CD4-positive, alpha-beta T cell (primary cell): ENCODE measurements at regions not wholly inside any gene's neighbourhood (a gene's known extent, or its start where the extent isn't known, plus 50 kb on each side); places are given as distances from the start of the nearest gene placed in this dataset.

Experiments used
- ATAC-seq: fragments of 200-7000 bp; cut with Tn5 transposase; one replicate; pipeline ENCODE4 v1.10.0; 2022; ENCODE audit warnings: mild to moderate bottlenecking; ENCODE audit not compliant: poor library complexity
- CTCF ChIA-PET: fragments of 350-600 bp; sonication (Branson Sonifier 250); formaldehyde crosslinking; loops from one replicate; lab custom pipeline; 2021; ENCODE audit warnings: antibody characterized with exemption, inconsistent platforms; lab: Charles Lee
- POLR2A ChIA-PET: fragments of 350-600 bp; sonication (Branson Sonifier 250); formaldehyde crosslinking; loops from one replicate; lab custom pipeline; 2021; ENCODE audit warnings: antibody characterized with exemption, inconsistent platforms; lab: Charles Lee
- DNase-seq, 14 experiments: peaks; one replicate each; pipeline ENCODE4 v3.0.0-alpha.2; 2013 to 2020; ENCODE audit warnings: mixed read lengths in 2 of 14
- H3K27ac ChIP-seq, 2 donors: one replicate each; pipeline versions ENCODE4 v1.5.1 to v1.7.0; 2013; ENCODE audit warnings: low read length in 2 of 2, low read depth in 1 of 2, mild to moderate bottlenecking in 1 of 2
- H3K27me3 ChIP-seq, 2 experiments: 1 replicate in 1 of 2; 2 replicates in 1 of 2; pipeline versions ENCODE4 v1.6.1 to v1.7.0; 2013; ENCODE audit warnings: low read length in 2 of 2, control low read depth in 1 of 2, mild to moderate bottlenecking in 1 of 2, moderate library complexity in 1 of 2; ENCODE audit not compliant: insufficient read depth in 2 of 2, control insufficient read depth in 1 of 2
- H3K36me3 ChIP-seq: one replicate; pipeline ENCODE4 v1.6.1; 2013; ENCODE audit warnings: low read length, control low read depth; ENCODE audit not compliant: insufficient read depth
- H3K4me1 ChIP-seq: one replicate; pipeline ENCODE4 v1.6.1; 2013; ENCODE audit warnings: low read length, control low read depth; ENCODE audit not compliant: insufficient read depth
- H3K4me3 ChIP-seq: one replicate; pipeline ENCODE4 v1.5.1; 2013; ENCODE audit warnings: mild to moderate bottlenecking, low read length, moderate library complexity
- H3K9me3 ChIP-seq, 2 experiments: 1 replicate in 1 of 2; 2 replicates in 1 of 2; pipeline versions ENCODE4 v1.6.1 to v1.7.0; 2013; ENCODE audit warnings: low read length in 2 of 2, mild to moderate bottlenecking in 2 of 2, control low read depth in 1 of 2, moderate library complexity in 1 of 2; ENCODE audit not compliant: control insufficient read depth in 1 of 2, insufficient read depth in 1 of 2
- H3K27ac Mint-ChIP-seq: one replicate; pipeline ENCODE4 v1.8.0; 2020; ENCODE audit warnings: mixed read lengths
- H3K27me3 Mint-ChIP-seq: one replicate; pipeline ENCODE4 v1.8.0; 2021; ENCODE audit warnings: mixed read lengths
- H3K36me3 Mint-ChIP-seq: one replicate; pipeline ENCODE4 v1.8.0; 2021; ENCODE audit warnings: low read depth, mixed read lengths
- H3K4me1 Mint-ChIP-seq: one replicate; pipeline ENCODE4 v1.8.0; 2021; ENCODE audit warnings: low read depth, mixed read lengths
- H3K4me3 Mint-ChIP-seq: one replicate; pipeline ENCODE4 v1.8.0; 2020; ENCODE audit warnings: mild to moderate bottlenecking, mixed read lengths
- H3K9me3 Mint-ChIP-seq: one replicate; pipeline ENCODE4 v1.8.0; 2020; ENCODE audit warnings: mixed read lengths
- intact Hi-C, 2 experiments: fragments of 100-400 bp; cut with DNase I in 1 of 2; cut with micrococcal nuclease in 1 of 2; formaldehyde crosslinking; loops; one replicate each; pipeline versions ENCODE4 v1.15.1 to v1.9.0; 2023 to 2025; cut with DNase I, micrococcal nuclease
- TF ChIP-seq, protein P1 (sequence below): fragments of 200-600 bp; IDR thresholded peaks from one replicate; pipeline ENCODE4 v1.8.0; 2022; ENCODE audit warnings: antibody characterized with exemption, mild to moderate bottlenecking

DNA sequence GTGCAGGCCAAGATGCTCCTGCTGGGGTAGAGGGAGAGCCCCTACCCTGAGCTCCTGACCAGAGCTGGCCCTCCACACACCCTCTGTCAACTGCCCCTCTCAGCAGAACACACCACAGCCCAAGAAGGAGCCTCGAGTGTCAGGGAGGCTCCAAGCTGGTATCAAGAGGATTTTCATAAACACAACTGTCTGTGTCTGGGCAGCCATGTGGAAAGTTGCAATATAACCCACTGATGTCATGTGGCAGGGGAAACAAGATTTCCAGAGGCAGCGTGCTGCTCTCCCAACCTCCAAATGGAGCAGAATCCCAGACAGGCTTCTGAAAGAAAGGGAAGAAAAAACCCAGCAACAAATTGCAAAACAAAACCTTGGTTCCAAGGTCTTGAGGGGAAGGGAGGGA lies 569.9 kb downstream of the BUD13 start:
- Mint-ChIP-seq H3K27me3 (peaks cover 23% of the 10 kb centered on the region), H3K9me3 (no peaks in the 10 kb centered on the region), H3K27ac (no peak overlapping the region), H3K4me1 (no peaks in the 10 kb centered on the region), H3K36me3 (no peaks in the 10 kb centered on the region), H3K4me3 (no peak overlapping the region)
- Histone ChIP-seq H3K27me3 (no peaks in the 10 kb centered on the region), H3K36me3 (no peaks in the 10 kb centered on the region), H3K4me3 (no peak overlapping the region), H3K27ac (no peak overlapping the region), H3K9me3 (peaks cover 0 to 11% of the 10 kb centered on the region in 2 experiments), H3K4me1 (no peaks in the 10 kb centered on the region)
- ATAC-seq (no peak), DNase-seq (no peak)
- intact Hi-C loops: no loop called here
- ChIA-PET CTCF (no interaction called here), POLR2A (no interaction called here)
- TF ChIP-seq, protein P1, sequence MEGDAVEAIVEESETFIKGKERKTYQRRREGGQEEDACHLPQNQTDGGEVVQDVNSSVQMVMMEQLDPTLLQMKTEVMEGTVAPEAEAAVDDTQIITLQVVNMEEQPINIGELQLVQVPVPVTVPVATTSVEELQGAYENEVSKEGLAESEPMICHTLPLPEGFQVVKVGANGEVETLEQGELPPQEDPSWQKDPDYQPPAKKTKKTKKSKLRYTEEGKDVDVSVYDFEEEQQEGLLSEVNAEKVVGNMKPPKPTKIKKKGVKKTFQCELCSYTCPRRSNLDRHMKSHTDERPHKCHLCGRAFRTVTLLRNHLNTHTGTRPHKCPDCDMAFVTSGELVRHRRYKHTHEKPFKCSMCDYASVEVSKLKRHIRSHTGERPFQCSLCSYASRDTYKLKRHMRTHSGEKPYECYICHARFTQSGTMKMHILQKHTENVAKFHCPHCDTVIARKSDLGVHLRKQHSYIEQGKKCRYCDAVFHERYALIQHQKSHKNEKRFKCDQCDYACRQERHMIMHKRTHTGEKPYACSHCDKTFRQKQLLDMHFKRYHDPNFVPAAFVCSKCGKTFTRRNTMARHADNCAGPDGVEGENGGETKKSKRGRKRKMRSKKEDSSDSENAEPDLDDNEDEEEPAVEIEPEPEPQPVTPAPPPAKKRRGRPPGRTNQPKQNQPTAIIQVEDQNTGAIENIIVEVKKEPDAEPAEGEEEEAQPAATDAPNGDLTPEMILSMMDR: no peak

DNA sequence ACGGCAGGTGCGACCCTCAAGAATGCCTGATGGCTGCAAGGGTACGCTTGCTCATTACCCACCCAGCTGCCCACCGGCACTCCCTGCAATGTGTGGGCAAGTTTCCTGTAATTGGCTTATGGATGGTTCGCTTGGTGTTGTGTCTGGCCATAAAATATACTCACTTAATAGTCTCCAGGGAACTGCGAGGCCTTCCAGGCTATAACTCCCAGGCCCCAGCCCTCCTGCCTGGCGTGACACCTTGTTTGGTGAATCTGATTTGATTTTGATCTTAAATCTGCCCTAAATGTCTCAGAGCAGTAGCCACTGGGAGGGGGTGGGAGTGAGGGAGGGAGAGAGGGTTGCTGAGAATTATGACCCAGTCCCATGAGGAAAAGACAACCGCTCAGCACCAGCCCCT lies 572.2 kb downstream of the BUD13 start:
- Mint-ChIP-seq H3K27ac (no peak overlapping the region), H3K4me1 (no peaks in the 10 kb centered on the region), H3K9me3 (no peaks in the 10 kb centered on the region), H3K36me3 (no peaks in the 10 kb centered on the region), H3K27me3 (peaks cover 22% of the 10 kb centered on the region), H3K4me3 (no peak overlapping the region)
- CTCF ChIA-PET: no interaction called here
- Histone ChIP-seq H3K9me3 (peaks cover 0 to 6% of the 10 kb centered on the region in 2 experiments), H3K4me3 (no peak overlapping the region), H3K27me3 (peaks cover 0 to 2% of the 10 kb centered on the region in 2 experiments), H3K36me3 (no peaks in the 10 kb centered on the region), H3K27ac (no peak overlapping the region), H3K4me1 (no peaks in the 10 kb centered on the region)
- TF ChIP-seq, protein P1: no peak
- POLR2A ChIA-PET: no interaction called here
- intact Hi-C loops: no loop called here
- DNase-seq: no peak
- no peak for ATAC-seq

DNA sequence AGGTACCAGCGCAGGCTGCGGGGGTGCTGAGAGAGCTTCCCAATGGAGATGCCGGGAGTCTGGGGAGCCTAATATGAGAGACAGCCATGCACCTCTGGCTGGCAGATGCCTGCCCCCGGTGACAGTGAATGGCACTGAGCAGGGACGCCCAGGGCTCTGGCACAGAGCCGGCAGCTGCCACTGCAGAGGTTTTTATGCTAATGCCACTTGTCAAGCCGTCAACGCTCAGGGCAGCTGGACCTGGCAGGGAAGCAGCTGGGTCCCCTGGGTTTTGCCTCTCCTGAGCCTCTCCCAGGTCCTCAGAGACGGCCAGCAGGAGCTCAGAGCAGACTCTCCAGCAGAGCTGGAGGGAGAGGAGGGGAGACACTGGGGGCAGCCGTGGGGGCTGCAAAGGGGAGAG lies 573.6 kb downstream of the BUD13 start:
- intact Hi-C loops: no loop called here
- no peak overlapping the region for H3K4me3 Mint-ChIP-seq
- no peaks in the 10 kb centered on the region for H3K4me1 Mint-ChIP-seq
- ChIA-PET POLR2A (no interaction called here), CTCF (no interaction called here)
- peaks cover 29% of the 10 kb centered on the region for H3K27me3 Mint-ChIP-seq
- Histone ChIP-seq H3K4me3 (no peak overlapping the region), H3K4me1 (no peaks in the 10 kb centered on the region), H3K27me3 (peaks cover 3 to 7% of the 10 kb centered on the region in 2 experiments), H3K27ac (no peak overlapping the region), H3K9me3 (peaks cover 0 to 6% of the 10 kb centered on the region in 2 experiments), H3K36me3 (no peaks in the 10 kb centered on the region)
- H3K27ac Mint-ChIP-seq: no peak overlapping the region
- H3K36me3 Mint-ChIP-seq: no peaks in the 10 kb centered on the region
- ATAC-seq (no peak), DNase-seq (no peak)
- no peaks in the 10 kb centered on the region for H3K9me3 Mint-ChIP-seq
- TF ChIP-seq, protein P1: no peak
